ENCODE measurements at regions not wholly inside any gene's neighbourhood (a gene's known extent, or its start where the extent isn't known, plus 50 kb on each side); places are given as distances from the start of the nearest gene placed in this dataset.

- Histone ChIP-seq H3K4me3 (no peak overlapping the region), H3K9me3 (no peaks in the 10 kb centered on the region), H3K27ac (no peak overlapping the region), H3K27me3 (ENCODE audit: low read depth) (no peaks in the 10 kb centered on the region), H3K36me3 (no peaks in the 10 kb centered on the region), H3K4me1 (no peaks in the 10 kb centered on the region)
- intact Hi-C loops (cut with DNase I), result no loop called here
- ATAC-seq (no peak), DNase-seq (no peak)
- TF ChIP-seq CTCF (IDR thresholded peaks at IDR 0.05), result no peak
Observed at GRCh38 chr11:37372667-37373066, 774.6 kb upstream of the RAG2 start.

GRCh38 chr11:37371346-37371970 lies 773.4 kb upstream of the RAG2 start:
- DNase-seq (no peak), ATAC-seq (no peak)
- intact Hi-C loops (cut with DNase I), result no loop called here
- H3K4me1 ChIP-seq, result no peaks in the 10 kb centered on the region
- H3K27me3 ChIP-seq (ENCODE audit: low read depth), result no peaks in the 10 kb centered on the region
- H3K36me3 ChIP-seq, result no peaks in the 10 kb centered on the region
- TF ChIP-seq CTCF (IDR thresholded peaks at IDR 0.05), result no peak
- no peak overlapping the region for H3K4me3 ChIP-seq
- peaks cover 6% of the 10 kb centered on the region for H3K9me3 ChIP-seq
- no peak overlapping the region for H3K27ac ChIP-seq

- H3K27ac ChIP-seq, result no peak overlapping the region
- H3K4me1 ChIP-seq, result no peaks in the 10 kb centered on the region
- DNase-seq (no peak), ATAC-seq (peak; percentile 63 to 66)
- peaks cover 6% of the 10 kb centered on the region for H3K9me3 ChIP-seq
- intact Hi-C loops (cut with DNase I), result no loop called here
- H3K36me3 ChIP-seq, result no peaks in the 10 kb centered on the region
- no peak for TF ChIP-seq CTCF (IDR thresholded peaks at IDR 0.05)
- no peaks in the 10 kb centered on the region for H3K27me3 ChIP-seq (ENCODE audit: low read depth)
- no peak overlapping the region for H3K4me3 ChIP-seq
Observed at GRCh38 chr11:37370817-37371216, 772.8 kb upstream of the RAG2 start.

- no peaks in the 10 kb centered on the region for H3K27me3 ChIP-seq (ENCODE audit: low read depth)
- intact Hi-C loops (cut with DNase I), result no loop called here
Observed at GRCh38 chr11:37364246-37364839, 766.3 kb upstream of the RAG2 start.

GRCh38 chr11:37353192-37353591 lies 755.2 kb upstream of the RAG2 start:
- no peaks in the 10 kb centered on the region for H3K9me3 ChIP-seq
- TF ChIP-seq CTCF (IDR thresholded peaks at IDR 0.05), result no peak
- H3K4me1 ChIP-seq, result no peaks in the 10 kb centered on the region
- H3K27ac ChIP-seq, result no peak overlapping the region
- H3K4me3 ChIP-seq, result no peak overlapping the region
- ATAC-seq (no peak), DNase-seq (no peak)
- H3K27me3 ChIP-seq (ENCODE audit: low read depth), result no peaks in the 10 kb centered on the region
- intact Hi-C loops (cut with DNase I), result no loop called here
- H3K36me3 ChIP-seq, result no peaks in the 10 kb centered on the region

More at GRCh38 chr11:37364246-37364839, 766.3 kb upstream of the RAG2 start:
- TF ChIP-seq CTCF (IDR thresholded peaks at IDR 0.05), result no peak
- Histone ChIP-seq H3K4me3 (no peak overlapping the region), H3K9me3 (peaks cover 10% of the 10 kb centered on the region), H3K4me1 (no peaks in the 10 kb centered on the region), H3K36me3 (no peaks in the 10 kb centered on the region), H3K27ac (no peak overlapping the region)
- DNase-seq (no peak), ATAC-seq (no peak)
